Thyroid gland (tissue), 4 donors: ENCODE measurements at regions not wholly inside any gene's neighbourhood (a gene's known extent, or its start where the extent isn't known, plus 50 kb on each side); places are given as distances from the start of the nearest gene placed in this dataset.

Experiments
- DNase-seq, 2 donors: peaks; one replicate each; pipeline ENCODE4 v3.0.0-alpha.2; 2019
- H3K27ac ChIP-seq, 3 donors: fragments of 200-600 bp; sonication (generic); 1 replicate in 2 of 3; 2 replicates in 1 of 3; pipeline ENCODE4 v1.5.1; 2016 to 2019; ENCODE audit warnings: mild to moderate bottlenecking in 1 of 3, moderate library complexity in 1 of 3
- H3K27me3 ChIP-seq: fragments of 200-600 bp; sonication (generic); one replicate; pipeline ENCODE4 v1.5.1; 2019
- H3K36me3 ChIP-seq, 2 donors: fragments of 200-600 bp; sonication (generic); one replicate each; pipeline ENCODE4 v1.5.1; 2016 to 2019
- H3K4me1 ChIP-seq, 2 donors: fragments of 200-600 bp; sonication (generic); one replicate each; pipeline ENCODE4 v1.5.1; 2017 to 2019
- H3K4me3 ChIP-seq, 3 donors: fragments of 200-600 bp; sonication (generic); replicated peaks in 1 of 3; 1 replicate in 2 of 3; 2 replicates in 1 of 3; pipeline ENCODE4 v1.5.1; 2016; ENCODE audit warnings: mild to moderate bottlenecking in 1 of 3
- H3K9me3 ChIP-seq: fragments of 200-600 bp; sonication (generic); one replicate; pipeline ENCODE4 v1.5.1; 2017
- POLR2A ChIP-seq, 2 donors: fragments of 450-650 bp; IDR thresholded peaks; one replicate each; pipeline ENCODE4 v1.6.1; 2017; ENCODE audit warnings: antibody characterized with exemption in 2 of 2, mild to moderate bottlenecking in 2 of 2, moderate library complexity in 1 of 2
- WGBS, 2 donors: methylation state at CpG; one replicate each; pipeline ENCODE4 v1.1.5; 2017; 5-methylcytosine and 5-hydroxymethylcytosine counted together
- intact Hi-C: fragments of 100-400 bp; cut with DNase I; formaldehyde crosslinking; loops from one replicate; pipeline ENCODE4 v1.15.1; 2023
- TF ChIP-seq, protein P1 (sequence below), 6 experiments: fragments of 200-600 bp in 3 of 6; fragments of 450-650 bp in 3 of 6; sonication (generic) in 3 of 6; IDR thresholded peaks; one replicate each; pipeline ENCODE4 v1.5.1; 2016 to 2019; ENCODE audit warnings: antibody characterized with exemption in 6 of 6, mild to moderate bottlenecking in 2 of 6, inconsistent platforms in 1 of 6, moderate library complexity in 1 of 6

DNA sequence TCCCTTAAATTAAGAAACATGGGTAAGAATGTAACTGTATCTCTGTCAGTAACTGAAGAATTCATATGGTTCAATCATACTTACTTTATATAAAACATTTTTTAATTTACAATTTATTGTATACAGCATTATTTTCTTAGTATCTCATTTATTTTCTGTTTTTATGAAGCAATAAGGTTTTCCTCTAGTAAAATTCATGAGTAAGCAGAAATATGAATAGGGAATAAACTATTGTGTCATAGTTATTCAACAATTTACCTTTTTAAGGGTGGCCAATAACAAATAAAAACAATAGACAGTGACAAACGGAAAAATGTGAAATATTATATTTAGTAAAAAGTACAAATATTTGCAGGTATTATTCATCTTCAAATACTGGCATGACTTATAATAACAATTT lies 624.4 kb downstream of the TECRL start:
- no peaks in the 10 kb centered on the region for H3K4me1 ChIP-seq
- H3K27ac ChIP-seq: no peak overlapping the region
- DNase-seq: no peak
- 0 to 36% methylated on average over 1 of the region's 1 CpG for WGBS, 2 donors
- H3K4me3 ChIP-seq: no peak overlapping the region
- no peaks in the 10 kb centered on the region for H3K9me3 ChIP-seq
- no peaks in the 10 kb centered on the region for H3K27me3 ChIP-seq
- no peak for TF ChIP-seq POLR2A (IDR thresholded peaks at IDR 0.05)
- TF ChIP-seq, protein P1, sequence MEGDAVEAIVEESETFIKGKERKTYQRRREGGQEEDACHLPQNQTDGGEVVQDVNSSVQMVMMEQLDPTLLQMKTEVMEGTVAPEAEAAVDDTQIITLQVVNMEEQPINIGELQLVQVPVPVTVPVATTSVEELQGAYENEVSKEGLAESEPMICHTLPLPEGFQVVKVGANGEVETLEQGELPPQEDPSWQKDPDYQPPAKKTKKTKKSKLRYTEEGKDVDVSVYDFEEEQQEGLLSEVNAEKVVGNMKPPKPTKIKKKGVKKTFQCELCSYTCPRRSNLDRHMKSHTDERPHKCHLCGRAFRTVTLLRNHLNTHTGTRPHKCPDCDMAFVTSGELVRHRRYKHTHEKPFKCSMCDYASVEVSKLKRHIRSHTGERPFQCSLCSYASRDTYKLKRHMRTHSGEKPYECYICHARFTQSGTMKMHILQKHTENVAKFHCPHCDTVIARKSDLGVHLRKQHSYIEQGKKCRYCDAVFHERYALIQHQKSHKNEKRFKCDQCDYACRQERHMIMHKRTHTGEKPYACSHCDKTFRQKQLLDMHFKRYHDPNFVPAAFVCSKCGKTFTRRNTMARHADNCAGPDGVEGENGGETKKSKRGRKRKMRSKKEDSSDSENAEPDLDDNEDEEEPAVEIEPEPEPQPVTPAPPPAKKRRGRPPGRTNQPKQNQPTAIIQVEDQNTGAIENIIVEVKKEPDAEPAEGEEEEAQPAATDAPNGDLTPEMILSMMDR (IDR thresholded peaks at IDR 0.05): no peak
- intact Hi-C loops: no loop called here
- no peaks in the 10 kb centered on the region for H3K36me3 ChIP-seq

DNA sequence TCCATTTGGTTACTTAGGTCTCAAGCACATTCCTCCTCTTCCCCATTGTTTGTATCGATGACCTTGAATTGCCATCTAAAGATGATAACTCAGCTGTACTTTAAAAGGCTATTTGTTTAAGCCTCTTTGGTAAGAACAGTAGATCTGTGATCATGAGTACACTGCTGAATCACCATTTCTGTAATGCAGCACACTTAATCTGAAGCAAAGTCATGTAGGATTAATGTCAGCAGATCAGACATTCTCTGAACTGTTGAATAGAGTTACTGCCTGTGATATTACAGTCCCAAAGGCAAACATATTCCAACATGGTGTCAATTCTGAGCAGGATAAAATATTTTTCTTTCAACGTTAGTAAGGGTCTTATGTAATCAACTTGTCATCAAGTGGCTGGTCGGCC lies 631.6 kb downstream of the TECRL start:
- intact Hi-C loops: no loop called here
- Histone ChIP-seq H3K27ac (no peak overlapping the region), H3K4me3 (no peak overlapping the region), H3K36me3 (no peaks in the 10 kb centered on the region), H3K9me3 (no peaks in the 10 kb centered on the region), H3K27me3 (no peaks in the 10 kb centered on the region), H3K4me1 (no peaks in the 10 kb centered on the region)
- no peak for DNase-seq
- no peak for TF ChIP-seq POLR2A (IDR thresholded peaks at IDR 0.05)
- TF ChIP-seq, protein P1 (IDR thresholded peaks at IDR 0.05): no peak
- 46 to 47% methylated on average over 3 of the region's 3 CpGs for WGBS, 2 donors

DNA sequence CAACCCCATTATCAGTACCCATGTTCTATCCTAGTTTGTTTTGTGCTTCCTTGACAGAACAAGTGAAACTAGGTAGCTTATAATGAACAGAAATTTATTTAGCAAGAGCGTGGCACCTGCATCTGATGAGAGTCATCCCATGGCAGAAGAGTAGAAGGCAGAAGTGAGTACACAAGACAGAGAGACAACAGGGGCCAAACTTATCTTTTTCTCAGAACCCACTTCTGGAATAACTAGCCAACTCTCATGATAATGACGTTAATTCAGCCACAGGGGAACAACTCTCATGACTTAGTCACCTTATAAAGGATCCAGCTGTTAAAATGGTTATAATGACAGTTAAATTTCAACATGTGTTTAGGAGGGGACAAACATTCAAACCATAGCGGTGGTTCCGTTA lies 644.9 kb downstream of the TECRL start:
- no peaks in the 10 kb centered on the region for H3K27me3 ChIP-seq
- intact Hi-C loops: no loop called here
- no peaks in the 10 kb centered on the region for H3K4me1 ChIP-seq
- H3K4me3 ChIP-seq: no peak overlapping the region
- H3K36me3 ChIP-seq: no peaks in the 10 kb centered on the region
- H3K9me3 ChIP-seq: no peaks in the 10 kb centered on the region
- 78 to 79% methylated on average over 4 of the region's 4 CpGs for WGBS, 2 donors
- H3K27ac ChIP-seq: no peak overlapping the region
- TF ChIP-seq POLR2A (IDR thresholded peaks at IDR 0.05): no peak
- TF ChIP-seq, protein P1 (IDR thresholded peaks at IDR 0.05): no peak
- no peak for DNase-seq

DNA sequence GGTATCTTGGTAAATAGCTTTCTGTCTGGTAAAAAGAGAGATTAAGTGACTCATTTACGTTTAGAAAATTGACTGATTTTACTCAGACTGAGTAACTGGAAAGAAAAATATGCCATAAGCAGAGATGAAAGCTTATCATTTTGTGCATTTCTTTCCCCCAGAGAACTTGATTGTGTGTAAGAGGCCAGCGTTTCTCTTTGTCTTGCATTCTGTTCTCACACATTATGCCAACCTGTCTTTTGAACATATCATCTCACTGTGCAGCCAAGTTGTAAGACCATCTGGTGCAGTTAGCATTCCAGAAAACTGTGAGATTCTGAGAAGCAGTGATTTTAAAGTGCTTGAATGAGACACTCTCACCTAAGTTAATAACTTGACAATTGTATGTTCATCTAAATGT lies 651.3 kb downstream of the TECRL start:
- no peak overlapping the region for H3K4me3 ChIP-seq
- DNase-seq: no peak
- WGBS, 2 donors: 56 to 57% methylated on average over 2 of the region's 2 CpGs
- no peaks in the 10 kb centered on the region for H3K4me1 ChIP-seq
- no peaks in the 10 kb centered on the region for H3K36me3 ChIP-seq
- H3K27ac ChIP-seq: no peak overlapping the region
- no peaks in the 10 kb centered on the region for H3K27me3 ChIP-seq
- intact Hi-C loops: no loop called here
- no peaks in the 10 kb centered on the region for H3K9me3 ChIP-seq
- TF ChIP-seq, protein P1 (IDR thresholded peaks at IDR 0.05): no peak
- TF ChIP-seq POLR2A (IDR thresholded peaks at IDR 0.05): no peak

DNA sequence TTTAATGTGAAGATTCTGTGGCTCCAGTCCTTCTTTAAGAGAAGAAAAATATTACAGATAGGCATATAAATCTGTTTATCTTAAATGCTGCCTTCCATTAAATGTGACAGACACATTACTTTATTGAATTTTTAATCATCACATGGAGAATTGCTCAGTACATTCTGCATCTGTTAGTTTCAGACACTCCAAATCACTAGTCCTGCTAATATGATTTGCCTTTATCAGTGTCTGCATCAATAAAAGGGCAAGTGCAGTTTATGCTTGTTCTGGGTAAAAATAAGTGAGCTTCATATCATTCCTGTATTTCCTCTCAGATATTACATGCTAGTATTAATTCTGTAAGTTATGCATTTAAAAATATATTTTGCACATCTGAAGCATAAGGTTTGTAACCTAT lies 666.4 kb downstream of the TECRL start:
- no peaks in the 10 kb centered on the region for H3K4me1 ChIP-seq
- DNase-seq: no peak
- no peaks in the 10 kb centered on the region for H3K9me3 ChIP-seq
- intact Hi-C loops: no loop called here
- TF ChIP-seq, protein P1 (IDR thresholded peaks at IDR 0.05): no peak
- H3K4me3 ChIP-seq: no peak overlapping the region
- H3K27ac ChIP-seq: no peak overlapping the region
- H3K36me3 ChIP-seq: no peaks in the 10 kb centered on the region
- no peaks in the 10 kb centered on the region for H3K27me3 ChIP-seq
